HEK293 (cell line): ENCODE measurements at regions not wholly inside any gene's neighbourhood (a gene's known extent, or its start where the extent isn't known, plus 50 kb on each side); places are given as distances from the start of the nearest gene placed in this dataset.

Source experiments
- CTCF ChIP-seq: fragments of 450-650 bp; formaldehyde crosslinking; IDR thresholded peaks from 2 replicates; pipeline ENCODE4 v1.5.1; 2016; ENCODE audit warnings: missing biosample characterization, missing genetic modification characterization
- KLF9 ChIP-seq: fragments of 450-650 bp; formaldehyde crosslinking; IDR thresholded peaks from 2 replicates; pipeline ENCODE4 v1.5.1; 2016; ENCODE audit warnings: missing biosample characterization, missing genetic modification characterization, low read depth
- SETDB1 ChIP-seq: IDR thresholded peaks from one replicate; pipeline ENCODE4 v1.6.1; 2017; ENCODE audit warnings: mild to moderate bottlenecking, low read length, moderate library complexity, mixed read lengths; ENCODE audit not compliant: insufficient read length
- YY1 ChIP-seq: fragments of 450-650 bp; formaldehyde crosslinking; IDR thresholded peaks from 2 replicates; pipeline ENCODE4 v1.5.1; 2018; ENCODE audit warnings: missing biosample characterization, missing genetic modification characterization
- ZNF121 ChIP-seq: fragments of 450-650 bp; formaldehyde crosslinking; IDR thresholded peaks from 2 replicates; pipeline ENCODE4 v1.5.1; 2016; ENCODE audit warnings: missing biosample characterization, missing genetic modification characterization
- ZNF19 ChIP-seq: fragments of 450-650 bp; formaldehyde crosslinking; IDR thresholded peaks from 2 replicates; pipeline ENCODE4; 2016; ENCODE audit warnings: missing biosample characterization, missing genetic modification characterization, low read depth
- ZNF658 ChIP-seq: fragments of 450-650 bp; formaldehyde crosslinking; IDR thresholded peaks from 2 replicates; pipeline ENCODE4; 2016; ENCODE audit warnings: missing biosample characterization, missing genetic modification characterization
- ZNF707 ChIP-seq: fragments of 450-650 bp; formaldehyde crosslinking; IDR thresholded peaks from 2 replicates; pipeline ENCODE4 v1.5.1; 2016; ENCODE audit warnings: missing biosample characterization, missing genetic modification characterization
- ZSCAN23 ChIP-seq: fragments of 450-650 bp; formaldehyde crosslinking; IDR thresholded peaks from 2 replicates; pipeline ENCODE4 v1.5.1; 2016; ENCODE audit warnings: missing biosample characterization, missing genetic modification characterization

DNA sequence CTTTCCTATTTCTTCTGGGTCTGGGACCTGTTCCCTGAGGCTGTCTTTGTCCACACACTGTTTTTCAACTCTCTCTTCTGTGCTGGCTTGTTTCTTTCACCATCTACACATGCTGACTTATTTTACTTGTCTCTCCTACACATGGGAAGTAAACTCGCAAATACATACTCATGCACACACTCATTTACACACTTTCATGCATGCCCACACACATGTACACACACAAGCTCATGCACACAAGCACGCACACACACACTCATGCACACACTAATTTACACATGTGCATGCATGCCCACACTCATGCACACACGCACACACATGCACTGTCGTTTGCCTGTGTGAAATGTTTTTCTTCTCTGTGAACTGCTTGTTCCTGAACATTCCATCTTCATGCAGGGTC, 169.0 kb downstream of the IRX2 start:
- TF ChIP-seq CTCF (tag by site-specific recombination) = no peak
- TF ChIP-seq YY1 (tag by site-specific recombination) = no peak
- TF ChIP-seq ZNF658 (tag by site-specific recombination) = no peak
- no peak for TF ChIP-seq ZNF707
- TF ChIP-seq ZNF19 (tag by site-specific recombination) = no peak
- TF ChIP-seq KLF9 (tag by site-specific recombination) = no peak
- TF ChIP-seq ZNF121 = no peak
- no peak for TF ChIP-seq ZSCAN23
- no peak for TF ChIP-seq SETDB1
